Activated T-cell treated with anti-CD3 and anti-CD28 coated beads, Interleukin-2, amount 50 U/mL, for 72 hours (primary cell): ENCODE measurements at regions not wholly inside any gene's neighbourhood (a gene's known extent, or its start where the extent isn't known, plus 50 kb on each side); places are given as distances from the start of the nearest gene placed in this dataset.

Source experiments
- ATAC-seq, 2 donors: fragments of 150-1000 bp; cut with Tn5 transposase; replicated peaks in 1 of 2; 2 replicates each; pipeline ENCODE4 v1.10.0; 2021; ENCODE audit warnings: moderate library complexity in 2 of 2, mild to moderate bottlenecking in 1 of 2
- DNase-seq, 2 donors: peaks; one replicate each; pipeline ENCODE4 v3.0.0; 2021 to 2022; ENCODE audit warnings: mixed read lengths in 1 of 2
- H3K27ac Mint-ChIP-seq: one replicate; pipeline ENCODE4 v1.8.0; 2022; ENCODE audit warnings: mild to moderate bottlenecking, moderate library complexity, mixed read lengths
- H3K27me3 Mint-ChIP-seq: one replicate; pipeline ENCODE4 v1.8.0; 2022; ENCODE audit warnings: low read depth, mixed read lengths
- H3K36me3 Mint-ChIP-seq, 2 donors: one replicate each; pipeline ENCODE4 v1.8.0; 2022; ENCODE audit warnings: mixed read lengths in 2 of 2, mild to moderate bottlenecking in 1 of 2; ENCODE audit not compliant: insufficient read depth in 2 of 2
- H3K4me1 Mint-ChIP-seq: one replicate; pipeline ENCODE4 v1.8.0; 2022; ENCODE audit warnings: low read depth, mixed read lengths
- H3K4me3 Mint-ChIP-seq, 2 donors: one replicate each; pipeline ENCODE4 v1.8.0; 2022; ENCODE audit warnings: mild to moderate bottlenecking in 2 of 2, mixed read lengths in 2 of 2, moderate library complexity in 2 of 2
- H3K9me3 Mint-ChIP-seq, 2 donors: one replicate each; pipeline ENCODE4 v1.8.0; 2022; ENCODE audit warnings: mixed read lengths in 2 of 2

- Mint-ChIP-seq H3K27me3 (no peaks in the 10 kb centered on the region), H3K27ac (no peak overlapping the region), H3K9me3 (peaks cover 2 to 4% of the 10 kb centered on the region in 2 donors), H3K4me3 (no peak overlapping the region), H3K36me3 (no peaks in the 10 kb centered on the region), H3K4me1 (no peaks in the 10 kb centered on the region)
- ATAC-seq (no peak), DNase-seq (no peak)
Observed at GRCh38 chr16:51723036-51723724, 572.1 kb upstream of the SALL1 start.

- H3K4me1 Mint-ChIP-seq: no peaks in the 10 kb centered on the region
- H3K9me3 Mint-ChIP-seq: peaks cover 2 to 4% of the 10 kb centered on the region in 2 donors
- ATAC-seq: no peak
- DNase-seq: no peak
- no peak overlapping the region for H3K27ac Mint-ChIP-seq
- no peaks in the 10 kb centered on the region for H3K27me3 Mint-ChIP-seq
- no peaks in the 10 kb centered on the region for H3K36me3 Mint-ChIP-seq
- H3K4me3 Mint-ChIP-seq: no peak overlapping the region
Observed at GRCh38 chr16:51722467-51722866, 571.4 kb upstream of the SALL1 start.

- no peaks in the 10 kb centered on the region for H3K27me3 Mint-ChIP-seq
- H3K27ac Mint-ChIP-seq: no peak overlapping the region
- no peaks in the 10 kb centered on the region for H3K4me1 Mint-ChIP-seq
- ATAC-seq: no peak
- no peaks in the 10 kb centered on the region for H3K36me3 Mint-ChIP-seq
- H3K9me3 Mint-ChIP-seq: peaks cover 2 to 10% of the 10 kb centered on the region in 2 donors
- no peak for DNase-seq
- no peak overlapping the region for H3K4me3 Mint-ChIP-seq
Observed at GRCh38 chr16:51719376-51719775, 568.3 kb upstream of the SALL1 start.

GRCh38 chr16:51716195-51716594 is 565.1 kb upstream of the SALL1 start:
- Mint-ChIP-seq H3K4me3 (no peak overlapping the region), H3K4me1 (no peaks in the 10 kb centered on the region), H3K27me3 (no peaks in the 10 kb centered on the region), H3K27ac (no peak overlapping the region), H3K9me3 (peaks cover 6 to 15% of the 10 kb centered on the region in 2 donors), H3K36me3 (no peaks in the 10 kb centered on the region)
- DNase-seq (no peak), ATAC-seq (no peak)

- no peak for DNase-seq
- no peaks in the 10 kb centered on the region for H3K4me1 Mint-ChIP-seq
- no peak overlapping the region for H3K4me3 Mint-ChIP-seq
Observed at GRCh38 chr16:51713502-51713901, 562.4 kb upstream of the SALL1 start.

GRCh38 chr16:51710905-51711563 is 560.0 kb upstream of the SALL1 start:
- Mint-ChIP-seq H3K4me3 (no peak overlapping the region), H3K9me3 (peaks cover 8 to 16% of the 10 kb centered on the region in 2 donors), H3K27me3 (no peaks in the 10 kb centered on the region), H3K27ac (no peak overlapping the region), H3K36me3 (peaks cover 0 to 2% of the 10 kb centered on the region in 2 donors), H3K4me1 (no peaks in the 10 kb centered on the region)
- ATAC-seq (no peak), DNase-seq (no peak)

More at GRCh38 chr16:51713502-51713901, 562.4 kb upstream of the SALL1 start:
- no peak for ATAC-seq
- H3K36me3 Mint-ChIP-seq: no peaks in the 10 kb centered on the region
- H3K27ac Mint-ChIP-seq: no peak overlapping the region
- peaks cover 6 to 16% of the 10 kb centered on the region in 2 donors for H3K9me3 Mint-ChIP-seq
- H3K27me3 Mint-ChIP-seq: no peaks in the 10 kb centered on the region

GRCh38 chr16:51710186-51710585 is 559.1 kb upstream of the SALL1 start:
- DNase-seq (no peak), ATAC-seq (no peak)
- Mint-ChIP-seq H3K4me1 (no peaks in the 10 kb centered on the region), H3K4me3 (no peak overlapping the region), H3K27me3 (no peaks in the 10 kb centered on the region), H3K27ac (no peak overlapping the region), H3K9me3 (peaks cover 8 to 15% of the 10 kb centered on the region in 2 donors), H3K36me3 (peaks cover 0 to 2% of the 10 kb centered on the region in 2 donors)

GRCh38 chr16:51708861-51709260 is 557.8 kb upstream of the SALL1 start:
- Mint-ChIP-seq H3K27ac (no peak overlapping the region), H3K27me3 (no peaks in the 10 kb centered on the region), H3K4me1 (no peaks in the 10 kb centered on the region), H3K4me3 (no peak overlapping the region), H3K36me3 (peaks cover 3 to 6% of the 10 kb centered on the region in 2 donors), H3K9me3 (peaks cover 11 to 17% of the 10 kb centered on the region in 2 donors)
- no peak for DNase-seq
- no peak for ATAC-seq

GRCh38 chr16:51707666-51708065 is 556.6 kb upstream of the SALL1 start:
- Mint-ChIP-seq H3K36me3 (peaks cover 4 to 8% of the 10 kb centered on the region in 2 donors), H3K4me3 (no peak overlapping the region), H3K4me1 (no peaks in the 10 kb centered on the region), H3K27ac (no peak overlapping the region), H3K27me3 (no peaks in the 10 kb centered on the region), H3K9me3 (peaks cover 11 to 17% of the 10 kb centered on the region in 2 donors)
- ATAC-seq (no peak), DNase-seq (no peak)

- peaks cover 11 to 18% of the 10 kb centered on the region in 2 donors for H3K9me3 Mint-ChIP-seq
- DNase-seq (no peak), ATAC-seq (no peak)
- no peak overlapping the region for H3K27ac Mint-ChIP-seq
- H3K36me3 Mint-ChIP-seq: peaks cover 4 to 8% of the 10 kb centered on the region in 2 donors
- H3K4me3 Mint-ChIP-seq: no peak overlapping the region
- no peaks in the 10 kb centered on the region for H3K27me3 Mint-ChIP-seq
- no peaks in the 10 kb centered on the region for H3K4me1 Mint-ChIP-seq
Observed at GRCh38 chr16:51705142-51705541, 554.1 kb upstream of the SALL1 start.

- ATAC-seq: no peak
Observed at GRCh38 chr16:51701025-51701424, 550.0 kb upstream of the SALL1 start.

GRCh38 chr16:51699686-51700396 is 548.8 kb upstream of the SALL1 start:
- no peak for DNase-seq
- no peaks in the 10 kb centered on the region for H3K4me1 Mint-ChIP-seq

More at GRCh38 chr16:51701025-51701424, 550.0 kb upstream of the SALL1 start:
- peaks cover 7 to 13% of the 10 kb centered on the region in 2 donors for H3K9me3 Mint-ChIP-seq
- peaks cover 4 to 6% of the 10 kb centered on the region in 2 donors for H3K36me3 Mint-ChIP-seq
- H3K4me1 Mint-ChIP-seq: no peaks in the 10 kb centered on the region
- no peaks in the 10 kb centered on the region for H3K27me3 Mint-ChIP-seq
- no peak overlapping the region for H3K27ac Mint-ChIP-seq
- DNase-seq: no peak
- no peak overlapping the region for H3K4me3 Mint-ChIP-seq

GRCh38 chr16:51698647-51699046 is 547.6 kb upstream of the SALL1 start:
- Mint-ChIP-seq H3K9me3 (peaks cover 10 to 14% of the 10 kb centered on the region in 2 donors), H3K4me1 (no peaks in the 10 kb centered on the region), H3K4me3 (no peak overlapping the region), H3K27me3 (no peaks in the 10 kb centered on the region), H3K27ac (no peak overlapping the region), H3K36me3 (no peaks in the 10 kb centered on the region)
- ATAC-seq: no peak
- no peak for DNase-seq

More at GRCh38 chr16:51699686-51700396, 548.8 kb upstream of the SALL1 start:
- Mint-ChIP-seq H3K27me3 (no peaks in the 10 kb centered on the region), H3K27ac (no peak overlapping the region), H3K36me3 (peaks cover 4 to 5% of the 10 kb centered on the region in 2 donors), H3K4me3 (no peak overlapping the region), H3K9me3 (peaks cover 11 to 16% of the 10 kb centered on the region in 2 donors)
- ATAC-seq: no peak
